Skin epidermis (tissue), 12 donors: ENCODE measurements at regions not wholly inside any gene's neighbourhood (a gene's known extent, or its start where the extent isn't known, plus 50 kb on each side); places are given as distances from the start of the nearest gene placed in this dataset.

Experiments used
- H3K27ac ChIP-seq, 21 experiments: fragments of 200-600 bp; sonication (generic) in 11 of 21; one replicate each; pipeline ENCODE4 v1.5.0; 2020; ENCODE audit warnings: mild to moderate bottlenecking in 3 of 21, inconsistent platforms in 2 of 21, moderate library complexity in 2 of 21
- H3K4me3 ChIP-seq, 7 experiments: fragments of 200-600 bp; sonication (generic) in 2 of 7; one replicate each; pipeline ENCODE4 v1.5.0; 2020; ENCODE audit warnings: inconsistent platforms in 2 of 7, mild to moderate bottlenecking in 2 of 7, moderate library complexity in 1 of 7

- no peak overlapping the region for H3K27ac ChIP-seq
- no peak overlapping the region for H3K4me3 ChIP-seq
Observed at GRCh38 chr6:141165002-141165665, 967.6 kb upstream of the GJE1 start.

GRCh38 chr6:141164042-141164743 lies 968.5 kb upstream of the GJE1 start:
- Histone ChIP-seq H3K27ac (no peak overlapping the region), H3K4me3 (no peak overlapping the region)

- Histone ChIP-seq H3K27ac (no peak overlapping the region), H3K4me3 (no peak overlapping the region)
Observed at GRCh38 chr6:141163107-141163506, 969.6 kb upstream of the GJE1 start.

GRCh38 chr6:141158740-141159139 lies 974.0 kb upstream of the GJE1 start:
- Histone ChIP-seq H3K27ac (no peak overlapping the region), H3K4me3 (no peak overlapping the region)

- Histone ChIP-seq H3K27ac (no peak overlapping the region), H3K4me3 (no peak overlapping the region)
Observed at GRCh38 chr6:141153563-141153962, 979.2 kb upstream of the GJE1 start.

- no peak overlapping the region for H3K4me3 ChIP-seq
- no peak overlapping the region for H3K27ac ChIP-seq
Observed at GRCh38 chr6:141152951-141153350, 979.8 kb upstream of the GJE1 start.

- no peak overlapping the region for H3K4me3 ChIP-seq
Observed at GRCh38 chr6:141151710-141152417, 980.9 kb upstream of the GJE1 start.

GRCh38 chr6:141141870-141142269 lies 990.9 kb upstream of the GJE1 start:
- H3K4me3 ChIP-seq, result no peak overlapping the region
- no peak overlapping the region for H3K27ac ChIP-seq

More at GRCh38 chr6:141151710-141152417, 980.9 kb upstream of the GJE1 start:
- no peak overlapping the region for H3K27ac ChIP-seq

GRCh38 chr6:141140905-141141304 lies 991.8 kb upstream of the GJE1 start:
- Histone ChIP-seq H3K4me3 (no peak overlapping the region), H3K27ac (no peak overlapping the region)

- H3K4me3 ChIP-seq, result no peak overlapping the region
- no peak overlapping the region for H3K27ac ChIP-seq
Observed at GRCh38 chr6:141139461-141139860, 993.3 kb upstream of the GJE1 start.

- H3K27ac ChIP-seq, result no peak overlapping the region
- no peak overlapping the region for H3K4me3 ChIP-seq
Observed at GRCh38 chr6:141134723-141135122, 998.0 kb upstream of the GJE1 start.

GRCh38 chr6:141133836-141134235 lies 998.9 kb upstream of the GJE1 start:
- no peak overlapping the region for H3K4me3 ChIP-seq
- no peak overlapping the region for H3K27ac ChIP-seq

GRCh38 chr6:141133346-141133745 lies 999.4 kb upstream of the GJE1 start:
- Histone ChIP-seq H3K27ac (no peak overlapping the region), H3K4me3 (no peak overlapping the region)

- no peak overlapping the region for H3K27ac ChIP-seq
- no peak overlapping the region for H3K4me3 ChIP-seq
Observed at GRCh38 chr6:141131616-141132015, 1001.1 kb upstream of the GJE1 start.

- Histone ChIP-seq H3K4me3 (no peak overlapping the region), H3K27ac (no peak overlapping the region)
Observed at GRCh38 chr6:141123497-141123896, 1009.2 kb upstream of the GJE1 start.

GRCh38 chr6:141123049-141123448 lies 1009.7 kb upstream of the GJE1 start:
- Histone ChIP-seq H3K27ac (no peak overlapping the region), H3K4me3 (no peak overlapping the region)

- Histone ChIP-seq H3K27ac (no peak overlapping the region), H3K4me3 (no peak overlapping the region)
Observed at GRCh38 chr6:141118991-141119390, 1013.7 kb upstream of the GJE1 start.

GRCh38 chr6:141117874-141118273 lies 1014.9 kb upstream of the GJE1 start:
- H3K27ac ChIP-seq, result no peak overlapping the region
- H3K4me3 ChIP-seq, result no peak overlapping the region

GRCh38 chr6:141110481-141110880 lies 1022.2 kb upstream of the GJE1 start:
- no peak overlapping the region for H3K27ac ChIP-seq
- H3K4me3 ChIP-seq, result no peak overlapping the region

- no peak overlapping the region for H3K4me3 ChIP-seq
- H3K27ac ChIP-seq, result no peak overlapping the region
Observed at GRCh38 chr6:141107591-141108160, 1025.0 kb upstream of the GJE1 start.

- Histone ChIP-seq H3K4me3 (no peak overlapping the region), H3K27ac (no peak overlapping the region)
Observed at GRCh38 chr6:141105481-141105880, 1027.2 kb upstream of the GJE1 start.
